ENCODE measurements at regions not wholly inside any gene's neighbourhood (a gene's known extent, or its start where the extent isn't known, plus 50 kb on each side); places are given as distances from the start of the nearest gene placed in this dataset.
"Not testable (repeated sequence)": the region's sequence is repeated elsewhere in the genome, so short reads cannot be mapped to it uniquely, and the experiment has no call there.

DNA sequence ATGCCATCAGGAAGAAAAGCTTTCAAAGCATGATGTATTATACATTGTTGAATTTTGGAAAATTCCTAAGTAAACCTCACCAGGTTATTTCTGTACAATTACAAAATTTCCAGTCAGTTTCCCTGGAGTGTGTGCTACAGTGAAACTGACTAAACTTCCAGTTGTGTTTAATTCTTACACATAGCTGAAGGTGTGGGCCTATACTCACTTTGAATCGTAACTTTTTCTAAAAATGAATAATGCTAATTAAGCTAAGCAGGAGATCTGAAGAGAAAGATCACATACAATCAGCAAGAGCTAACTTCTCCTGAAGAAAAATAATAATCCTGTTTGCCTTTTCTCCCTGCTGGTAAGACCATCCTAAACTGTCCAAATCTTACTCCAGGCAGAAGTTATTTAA lies 537.2 kb upstream of the PBX1 start:
- DNase-seq: no peak

DNA sequence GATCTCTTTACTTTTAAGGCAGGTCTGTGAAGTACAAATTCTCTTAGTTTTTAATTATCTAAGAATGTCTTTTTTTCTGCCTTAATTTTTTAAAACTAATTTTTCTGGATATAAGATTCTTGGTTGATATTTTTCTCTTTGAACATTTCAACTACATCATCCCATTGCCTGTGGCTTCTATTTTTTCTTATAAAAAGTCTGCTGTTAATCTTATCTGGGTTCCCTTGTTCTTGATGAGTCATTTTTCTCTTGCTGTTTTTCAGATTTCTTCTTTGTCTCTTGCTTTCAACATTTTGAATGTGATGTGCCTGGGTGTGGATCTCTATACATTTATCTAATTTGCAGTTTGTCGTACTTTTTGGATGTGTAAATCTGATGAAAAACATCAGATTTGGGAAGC lies 525.2 kb upstream of the PBX1 start:
- DNase-seq: no peak

DNA sequence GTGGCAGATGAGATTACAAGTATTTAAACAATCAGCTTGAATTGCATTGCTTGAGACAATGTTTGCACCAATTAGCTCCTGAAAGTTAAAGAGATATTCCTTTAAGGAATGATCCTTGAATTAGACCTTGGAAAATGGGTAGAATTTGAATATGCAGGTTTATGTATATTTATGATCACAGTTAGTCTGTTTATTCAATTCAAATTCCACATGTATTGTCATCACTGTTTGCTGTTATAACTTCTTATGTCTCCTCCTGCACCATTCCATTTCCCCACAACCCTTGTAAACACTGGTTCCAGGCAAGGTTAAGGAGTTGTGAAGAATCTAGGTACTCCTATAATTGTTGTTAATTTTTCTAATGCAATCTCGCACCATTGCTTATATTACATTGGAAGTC lies 518.2 kb upstream of the PBX1 start:
- no peak for DNase-seq

DNA sequence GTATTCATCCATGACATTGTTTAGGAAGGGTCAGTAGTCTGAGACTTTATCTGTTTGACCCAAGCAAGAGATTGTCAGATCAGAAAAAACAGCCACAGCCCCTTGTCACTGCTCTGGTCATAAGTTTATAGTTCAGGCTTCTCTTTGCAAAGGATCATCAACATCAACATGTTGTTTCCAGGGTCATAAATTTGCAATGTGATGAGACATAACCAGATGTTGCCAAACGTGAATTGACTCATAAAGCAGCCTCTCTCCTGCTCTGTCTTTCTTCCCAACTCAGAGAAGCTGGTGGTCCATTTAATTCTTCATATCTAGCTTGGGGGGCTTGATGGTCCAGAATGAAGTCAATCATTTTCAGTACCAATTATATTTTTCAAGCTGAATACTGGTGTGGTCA lies 507.2 kb upstream of the PBX1 start:
- no peak for DNase-seq

DNA sequence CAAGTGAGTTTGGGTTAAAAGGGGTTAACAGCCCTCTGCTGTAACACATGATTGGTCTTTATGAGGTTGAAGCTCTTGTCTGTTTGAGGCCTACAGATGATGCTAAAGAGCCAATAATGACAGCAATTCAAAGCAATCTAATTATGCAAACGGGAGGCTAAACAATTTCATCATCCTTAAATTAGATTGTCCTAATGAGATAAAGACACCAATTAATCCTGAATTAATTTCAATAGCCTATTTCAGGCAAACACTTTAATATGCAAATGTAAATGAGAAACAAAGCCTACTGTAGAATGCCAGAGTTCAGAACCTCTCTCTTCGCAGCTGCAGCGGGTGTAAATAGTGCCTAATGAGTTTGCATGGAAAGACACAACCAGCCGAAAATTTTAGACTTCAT lies 504.7 kb upstream of the PBX1 start:
- no peak for DNase-seq

DNA sequence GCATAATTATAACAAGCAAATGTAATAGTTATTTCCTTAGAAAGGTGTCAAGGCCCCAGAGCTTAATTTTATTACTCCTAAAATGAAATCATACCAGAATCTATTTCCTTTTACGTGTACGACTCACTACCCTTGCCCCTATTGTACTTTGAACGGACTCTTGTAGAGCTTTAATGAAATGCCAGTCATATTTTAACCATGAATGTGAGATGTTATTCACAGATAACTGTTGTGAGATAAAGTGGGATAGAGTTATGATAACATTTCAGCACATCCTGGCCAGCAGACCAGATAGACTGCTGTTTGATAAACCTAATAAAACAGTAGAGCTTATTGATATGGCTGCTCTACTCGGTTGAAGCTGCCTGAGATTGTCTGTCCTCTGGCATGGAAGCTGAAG lies 500.8 kb upstream of the PBX1 start:
- no peak for DNase-seq

DNA sequence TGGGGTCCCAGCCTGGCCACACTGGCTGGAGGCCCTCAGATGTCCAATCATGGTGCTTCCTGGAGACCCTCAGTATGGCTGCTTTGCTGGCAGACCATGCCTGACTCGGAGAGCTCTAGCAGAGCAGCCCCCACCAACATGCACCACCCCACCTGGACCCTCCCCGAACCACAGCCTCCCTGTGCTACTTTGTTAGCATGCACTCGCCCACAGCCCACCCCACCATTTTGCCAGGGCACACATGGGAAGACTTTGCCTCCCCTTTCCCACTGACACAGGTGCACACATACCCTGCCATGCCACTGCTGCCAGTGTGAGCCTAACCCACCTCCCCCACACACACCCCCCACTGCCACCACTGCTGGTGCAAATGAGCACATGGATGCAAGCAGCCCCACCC lies 497.5 kb upstream of the PBX1 start:
- no peak for DNase-seq

DNA sequence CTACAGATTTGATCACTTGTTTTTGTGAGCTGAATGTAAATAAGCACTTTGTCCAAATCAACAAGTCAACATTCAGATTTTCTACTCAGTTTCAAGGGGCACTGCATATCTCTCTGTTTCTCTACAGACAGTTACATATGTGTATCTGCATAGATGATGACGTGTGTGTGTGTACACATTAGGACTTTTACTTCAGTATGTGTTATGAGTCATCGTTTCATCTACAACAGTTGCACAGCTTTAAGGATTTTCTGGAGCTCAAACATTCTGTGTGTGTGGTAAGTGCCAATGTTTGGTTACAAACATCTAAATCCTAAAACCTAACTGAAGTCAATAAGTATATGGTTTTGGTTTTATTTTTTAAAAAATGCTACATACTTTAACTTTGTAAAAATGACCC lies 494.5 kb upstream of the PBX1 start:
- DNase-seq: no peak

DNA sequence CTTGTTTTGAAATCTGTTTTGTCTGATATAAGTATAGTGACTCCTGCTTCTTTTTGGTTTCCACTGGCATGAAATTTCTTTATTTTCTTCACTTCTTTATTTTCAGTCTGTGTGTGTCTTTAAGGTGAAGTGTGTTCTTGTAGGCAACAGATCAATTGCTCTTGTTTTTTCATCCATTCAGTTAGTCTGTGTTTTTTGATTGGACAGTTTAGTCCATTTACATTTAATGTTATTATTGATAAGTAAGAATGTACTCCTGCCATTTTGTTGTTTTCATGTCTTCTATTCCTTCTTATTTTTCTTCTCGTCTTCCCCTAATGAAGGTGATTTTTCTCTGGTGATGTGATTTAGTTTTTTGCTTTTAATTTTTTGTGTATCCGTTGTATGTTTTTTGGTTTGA lies 487.7 kb upstream of the PBX1 start:
- DNase-seq: no peak

DNA sequence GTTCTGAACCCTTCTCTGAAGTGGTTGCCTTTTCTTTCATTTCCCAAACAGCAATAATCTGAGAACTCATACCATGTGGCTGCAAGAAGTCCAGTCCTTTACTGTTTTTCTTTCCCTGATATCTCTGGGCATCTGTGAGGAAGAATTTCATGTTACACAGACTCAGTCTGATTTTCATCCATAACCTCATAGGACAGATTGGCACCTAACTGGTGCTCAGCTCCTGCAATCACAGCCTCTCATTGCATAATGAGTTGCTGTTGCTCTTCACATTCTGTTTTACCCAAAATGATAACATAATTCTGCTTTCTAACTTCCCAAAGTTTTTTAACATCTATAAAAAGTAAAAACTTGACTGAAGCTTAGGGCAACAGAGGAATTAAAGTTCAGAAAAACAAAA lies 472.2 kb upstream of the PBX1 start:
- DNase-seq: no peak

DNA sequence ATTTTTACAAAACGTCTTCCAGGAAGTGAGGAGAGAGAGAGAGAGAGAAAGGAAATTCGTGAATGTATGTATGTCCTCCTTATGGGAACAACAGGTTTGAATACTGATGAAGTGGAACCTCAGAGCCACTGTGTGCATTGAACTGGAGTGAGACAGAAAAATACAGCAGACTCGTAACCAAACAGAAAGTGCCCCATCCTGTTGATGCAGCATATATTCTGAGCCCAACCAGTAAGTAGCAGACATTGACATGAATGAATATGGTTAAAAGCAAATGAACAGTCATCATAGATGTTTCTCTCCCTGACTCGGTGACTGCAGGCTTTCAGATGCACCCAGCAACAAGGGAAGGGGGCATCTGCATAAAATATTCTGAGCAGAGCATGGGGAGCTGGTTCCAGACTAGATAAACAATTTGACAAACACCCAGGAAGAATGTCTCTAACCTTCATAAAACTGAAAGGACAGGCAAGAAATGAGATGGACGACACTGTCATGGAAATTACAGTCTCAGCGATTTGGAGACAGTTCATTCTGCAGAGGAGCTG lies 471.0 kb upstream of the PBX1 start:
- no peak for DNase-seq

DNA sequence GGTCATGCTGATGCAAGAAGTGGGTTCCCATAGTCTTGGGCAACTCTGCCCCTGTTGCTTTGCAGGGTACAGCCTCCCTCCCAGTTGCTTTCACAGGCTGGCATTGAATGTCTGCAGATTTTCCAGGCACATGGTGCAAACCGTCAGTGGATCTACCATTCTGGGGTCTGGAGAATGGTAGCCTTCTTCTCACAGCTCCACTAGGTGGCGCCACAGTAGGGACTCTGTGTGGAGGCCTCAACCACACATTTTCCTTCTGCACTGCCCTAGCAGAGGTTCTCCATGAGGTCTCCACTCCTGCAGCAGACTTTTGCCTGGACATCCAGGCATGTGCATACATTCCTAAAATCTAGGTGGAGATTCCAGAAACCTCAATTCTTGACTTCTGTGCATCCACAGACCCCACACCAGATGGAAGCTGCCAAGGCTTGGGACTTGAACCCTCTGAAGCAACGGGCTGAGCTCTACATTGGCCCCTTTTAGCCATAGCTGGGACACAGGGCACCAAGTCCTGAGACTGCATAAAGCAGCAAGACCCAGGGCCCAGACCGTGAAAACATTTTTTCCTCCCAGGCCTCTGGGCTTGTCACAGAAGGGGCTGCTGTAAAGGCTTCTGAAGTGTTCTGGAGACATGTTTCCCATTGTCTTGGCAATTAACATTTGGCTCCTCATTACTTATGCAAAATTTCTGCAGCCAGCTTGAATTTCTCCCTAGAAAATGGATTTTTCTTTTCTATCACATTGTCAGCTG lies 466.2 kb upstream of the PBX1 start:
- no peak for DNase-seq

DNA sequence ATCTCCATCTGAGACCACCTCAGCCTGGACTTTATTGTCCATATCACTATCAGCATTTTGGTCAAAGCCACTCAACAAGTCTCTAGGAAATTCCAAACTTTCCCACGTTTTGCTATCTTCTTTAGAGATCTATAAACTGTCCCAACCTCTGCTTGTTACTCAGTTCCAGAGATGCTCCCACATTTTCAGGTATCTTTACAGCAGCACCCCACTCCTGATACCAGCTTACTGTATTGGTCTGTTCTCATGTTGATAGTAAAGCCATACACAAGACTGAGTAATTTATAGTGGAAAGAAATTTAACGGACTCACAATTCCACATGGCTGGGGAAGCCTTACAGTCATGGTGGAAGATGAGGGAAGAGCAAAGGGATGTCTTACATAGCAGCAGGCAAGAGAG lies 465.4 kb upstream of the PBX1 start:
- DNase-seq: no peak

DNA sequence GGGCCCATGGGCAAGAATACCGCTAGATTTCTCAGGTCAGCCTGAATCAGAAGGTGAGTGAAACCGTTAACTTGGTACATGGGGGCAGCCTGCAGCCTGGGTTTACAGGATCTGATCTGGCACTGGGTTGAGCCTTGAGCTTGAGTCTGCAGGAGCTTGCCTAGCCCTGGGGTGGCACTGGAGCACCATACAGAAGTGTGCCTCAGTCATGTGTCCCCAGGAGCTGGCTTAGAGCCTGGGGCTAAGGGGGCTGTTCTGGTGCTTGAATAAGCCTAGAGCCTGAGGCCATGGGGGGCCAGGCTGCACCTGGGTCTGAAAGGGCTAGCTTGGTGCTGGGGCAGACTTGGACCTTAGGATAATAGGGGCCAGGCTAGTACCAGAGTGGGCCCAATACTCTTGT lies 457.2 kb upstream of the PBX1 start:
- DNase-seq: no peak

DNA sequence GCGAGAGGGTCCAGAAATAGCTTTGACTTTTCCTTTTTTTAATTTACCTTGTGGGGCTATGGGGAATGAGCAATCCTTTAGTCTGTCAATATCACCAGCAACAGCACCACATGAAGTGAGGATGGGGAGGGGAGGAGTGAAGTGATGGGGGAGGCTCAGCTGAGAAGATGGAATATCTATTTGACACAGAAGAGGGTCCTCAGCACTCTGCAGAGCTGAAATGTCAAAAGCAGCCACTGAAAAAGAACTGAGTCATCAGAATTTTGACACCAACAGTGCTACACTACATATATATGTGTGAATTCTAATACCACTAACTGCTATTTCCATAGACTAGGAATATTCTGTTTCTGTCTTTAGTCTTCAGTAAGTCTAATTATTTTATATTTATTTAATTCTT lies 427.0 kb upstream of the PBX1 start:
- DNase-seq: no peak

DNA sequence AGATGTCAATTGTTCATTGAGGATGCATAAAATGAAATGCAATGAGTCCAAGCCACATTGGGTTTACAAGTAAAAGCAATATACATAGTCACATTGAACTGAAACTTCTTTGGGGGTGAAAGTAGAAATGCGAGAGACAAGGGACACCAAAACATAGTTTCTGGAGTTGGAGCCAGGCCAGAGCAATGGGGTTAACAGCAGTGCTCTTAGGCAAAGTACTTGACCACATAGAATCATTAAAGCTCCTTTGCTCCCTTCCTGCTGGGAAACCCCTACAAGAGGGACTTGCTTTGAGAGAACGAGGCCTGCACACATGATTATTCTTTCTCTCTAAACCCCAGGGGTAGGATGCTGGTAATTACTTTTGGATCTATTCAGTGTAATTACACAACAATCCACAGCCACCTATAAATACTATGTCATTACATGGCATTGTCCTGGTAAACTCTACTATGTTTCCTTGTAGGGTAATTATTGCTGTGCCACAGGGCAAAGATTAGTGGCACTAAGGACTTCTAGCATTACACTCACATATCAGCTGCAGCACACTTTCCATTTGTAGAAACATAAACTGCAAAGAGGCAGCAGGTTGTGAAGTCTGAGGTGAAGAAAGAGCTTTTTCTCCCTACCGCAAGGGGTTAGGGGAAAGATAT lies 421.6 kb upstream of the PBX1 start:
- no peak for DNase-seq

DNA sequence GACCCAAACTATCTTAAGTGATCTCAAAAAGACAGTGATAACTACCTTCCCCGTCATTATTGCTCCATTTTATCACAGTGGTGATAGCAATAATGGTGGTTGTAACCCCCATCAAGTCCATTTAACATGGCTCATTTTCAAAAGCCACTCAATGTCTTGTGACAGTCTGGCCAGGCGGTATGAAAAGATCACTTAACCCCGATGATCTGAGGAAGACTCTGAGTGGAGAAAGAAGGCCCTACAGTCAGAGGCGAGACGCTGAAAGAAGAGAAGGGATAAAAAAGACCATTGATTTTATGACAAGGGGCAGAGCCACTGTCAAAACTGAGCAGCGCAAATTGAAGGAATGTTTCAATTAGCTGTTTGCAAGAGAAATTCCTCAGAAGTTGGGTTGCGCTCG lies 417.2 kb upstream of the PBX1 start:
- DNase-seq: no peak

DNA sequence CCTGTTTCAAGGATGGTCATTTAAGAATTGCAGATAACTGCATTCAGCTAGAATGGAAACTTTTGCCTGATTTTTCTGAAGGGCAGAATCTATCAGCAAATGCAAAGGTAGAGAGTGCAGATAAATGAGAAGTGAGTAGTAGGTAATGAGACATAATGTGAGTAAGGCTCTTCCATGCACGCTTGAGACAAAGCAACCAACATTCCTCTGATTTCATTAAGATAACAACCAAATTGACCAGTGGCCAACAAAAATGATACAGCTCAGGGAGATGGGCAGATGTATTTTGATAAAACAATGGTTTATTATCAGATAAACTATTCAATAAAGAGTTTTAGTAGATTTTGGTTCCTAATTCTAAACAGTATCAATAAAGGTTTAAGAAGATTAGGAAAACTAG lies 404.4 kb upstream of the PBX1 start:
- DNase-seq: no peak

DNA sequence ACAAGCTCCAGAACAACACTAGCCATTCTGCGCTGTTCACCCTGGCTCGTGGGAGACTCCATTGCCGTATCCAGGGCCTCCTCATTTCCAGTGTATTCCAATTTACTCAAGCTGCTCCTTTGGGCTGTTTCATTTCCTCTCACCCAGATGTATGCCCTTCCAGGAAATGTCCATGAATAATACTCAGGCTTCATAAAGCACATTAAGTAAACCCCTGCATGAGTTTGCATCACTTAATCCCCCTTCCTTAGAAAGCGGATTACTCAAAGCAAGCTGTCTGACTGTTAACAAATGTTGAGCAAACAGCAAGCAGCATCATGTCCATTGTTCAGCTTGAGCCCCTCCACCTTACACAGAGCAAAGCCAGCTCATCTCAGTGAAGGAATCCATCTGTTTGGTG lies 403.6 kb upstream of the PBX1 start:
- no peak for DNase-seq

DNA sequence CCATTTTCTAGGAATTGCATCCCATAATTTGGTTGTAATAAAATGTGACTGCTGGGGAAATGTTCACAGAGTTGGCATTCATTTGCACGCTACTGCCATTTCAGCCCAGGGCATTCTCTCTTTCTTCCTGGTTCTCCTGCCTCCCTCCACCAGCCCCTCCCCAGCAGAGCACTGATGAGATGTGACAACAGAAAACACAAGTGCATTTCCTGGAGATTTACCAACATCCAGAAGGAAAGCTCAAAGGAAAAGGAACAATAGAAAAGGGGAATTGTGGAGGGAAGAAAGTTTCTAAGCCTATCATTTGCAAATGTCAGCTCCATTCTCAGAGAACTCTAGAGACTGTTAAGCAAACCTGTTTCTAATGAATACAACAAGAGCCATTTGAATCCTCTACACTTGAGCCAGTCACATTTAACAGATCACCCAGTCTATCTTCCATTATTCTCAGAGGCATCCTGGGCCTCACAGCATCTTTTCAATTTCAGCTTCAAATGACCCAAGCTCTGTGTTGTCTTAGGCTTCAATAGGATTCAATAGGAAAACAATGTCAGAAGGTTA lies 395.6 kb upstream of the PBX1 start:
- no peak for DNase-seq

DNA sequence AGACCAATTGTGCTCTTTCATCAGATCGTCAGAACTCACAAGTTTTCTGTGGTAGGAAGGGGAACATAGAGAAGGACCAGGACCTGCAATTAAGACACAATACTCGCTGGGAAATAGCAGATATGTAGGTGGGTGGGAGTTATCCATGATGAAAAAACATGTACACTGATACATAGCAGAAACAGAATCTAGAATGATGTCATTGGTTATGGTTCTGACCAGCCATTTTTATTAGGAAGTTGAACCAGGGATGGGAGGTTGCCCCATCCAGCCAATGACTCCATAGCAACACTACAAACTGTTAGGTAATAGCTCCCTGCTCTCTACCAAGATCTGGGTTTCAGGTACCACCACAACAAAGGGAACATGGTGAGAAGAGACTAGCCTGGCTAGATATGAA lies 393.5 kb upstream of the PBX1 start:
- no peak for DNase-seq

DNA sequence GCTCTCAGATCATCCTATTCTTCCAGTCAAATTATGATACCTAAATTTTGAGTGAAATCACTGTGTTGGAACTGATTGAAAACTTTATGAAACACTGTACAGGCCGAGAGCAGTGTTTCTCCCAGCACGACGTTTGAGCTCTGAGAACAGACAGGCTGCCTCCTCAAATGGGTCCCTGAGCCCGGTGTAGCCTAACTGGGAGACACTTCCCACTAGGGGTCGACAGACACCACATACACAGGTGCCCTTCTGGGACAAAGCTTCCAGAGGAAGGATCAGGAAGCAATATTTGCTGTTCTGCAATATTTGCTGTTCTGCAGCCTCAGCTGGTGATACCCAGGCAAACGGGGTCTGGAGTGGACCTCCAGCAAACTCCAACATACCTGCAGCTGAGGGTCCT lies 392.5 kb upstream of the PBX1 start:
- DNase-seq: not testable (repeated sequence)

DNA sequence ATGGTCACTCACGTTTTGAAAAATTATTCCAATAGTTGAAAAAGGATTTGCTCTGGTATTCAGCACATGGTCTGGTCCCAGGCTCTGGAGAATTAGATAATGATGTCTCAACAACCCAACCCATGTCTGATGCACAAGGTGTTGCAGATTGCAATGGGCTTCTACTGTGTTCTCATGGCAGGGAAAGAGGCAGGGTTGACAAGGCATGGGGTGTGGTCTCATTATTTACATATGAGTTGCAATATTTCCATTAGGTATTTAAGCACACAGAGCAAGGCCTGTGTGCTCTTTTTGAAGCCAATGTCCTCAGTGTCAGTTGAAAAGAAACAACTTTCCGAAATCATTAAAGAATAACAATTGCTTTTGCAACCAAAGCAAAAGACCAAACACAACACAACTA lies 381.9 kb upstream of the PBX1 start:
- no peak for DNase-seq

DNA sequence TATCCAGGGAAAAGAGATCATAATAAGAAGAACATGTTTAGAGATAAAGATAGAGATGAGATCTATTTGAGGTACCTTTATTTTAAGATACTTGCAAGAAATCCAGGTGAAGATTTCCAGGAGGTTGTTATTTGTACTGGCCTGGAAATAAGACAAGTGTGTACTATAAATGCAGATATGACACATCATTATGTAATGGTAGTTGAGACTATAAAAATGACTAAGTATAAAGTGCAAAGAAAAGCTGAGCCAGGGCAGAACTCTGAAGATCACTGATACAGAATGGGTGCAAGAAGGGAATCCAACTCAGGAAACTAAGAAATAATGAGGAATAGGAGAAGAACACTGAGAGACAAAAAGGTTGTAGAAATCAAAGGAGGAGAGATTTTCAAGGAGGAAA lies 378.2 kb upstream of the PBX1 start:
- no peak for DNase-seq

Data from femur (tissue), 1 donor.